GM13976 (cell line): ENCODE measurements at regions not wholly inside any gene's neighbourhood (a gene's known extent, or its start where the extent isn't known, plus 50 kb on each side); places are given as distances from the start of the nearest gene placed in this dataset.
"Not testable (repeated sequence)": the region's sequence is repeated elsewhere in the genome, so short reads cannot be mapped to it uniquely, and the experiment has no call there.

Source experiments
- DNase-seq: peaks from one replicate; pipeline ENCODE4 v3.0.0; 2012; ENCODE audit warnings: low spot score
- in situ Hi-C: fragments of 300-500 bp; cut with MboI; formaldehyde crosslinking; loops from one replicate; pipeline ENCODE4 v1.12.0; 2022; ENCODE audit warnings: low sequenced_read_pairs, mixed read lengths, inconsistent platforms; ENCODE audit not compliant: unreplicated experiment
- TF ChIP-seq, protein P1 (sequence below): IDR thresholded peaks from 2 replicates; pipeline ENCODE4 v1.5.1; 2012; ENCODE audit warnings: borderline replicate concordance, mild to moderate bottlenecking; ENCODE audit not compliant: insufficient read depth; ENCODE audit errors: extremely low read depth, missing control alignments, control extremely low read depth

- TF ChIP-seq, protein P1, sequence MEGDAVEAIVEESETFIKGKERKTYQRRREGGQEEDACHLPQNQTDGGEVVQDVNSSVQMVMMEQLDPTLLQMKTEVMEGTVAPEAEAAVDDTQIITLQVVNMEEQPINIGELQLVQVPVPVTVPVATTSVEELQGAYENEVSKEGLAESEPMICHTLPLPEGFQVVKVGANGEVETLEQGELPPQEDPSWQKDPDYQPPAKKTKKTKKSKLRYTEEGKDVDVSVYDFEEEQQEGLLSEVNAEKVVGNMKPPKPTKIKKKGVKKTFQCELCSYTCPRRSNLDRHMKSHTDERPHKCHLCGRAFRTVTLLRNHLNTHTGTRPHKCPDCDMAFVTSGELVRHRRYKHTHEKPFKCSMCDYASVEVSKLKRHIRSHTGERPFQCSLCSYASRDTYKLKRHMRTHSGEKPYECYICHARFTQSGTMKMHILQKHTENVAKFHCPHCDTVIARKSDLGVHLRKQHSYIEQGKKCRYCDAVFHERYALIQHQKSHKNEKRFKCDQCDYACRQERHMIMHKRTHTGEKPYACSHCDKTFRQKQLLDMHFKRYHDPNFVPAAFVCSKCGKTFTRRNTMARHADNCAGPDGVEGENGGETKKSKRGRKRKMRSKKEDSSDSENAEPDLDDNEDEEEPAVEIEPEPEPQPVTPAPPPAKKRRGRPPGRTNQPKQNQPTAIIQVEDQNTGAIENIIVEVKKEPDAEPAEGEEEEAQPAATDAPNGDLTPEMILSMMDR, result no peak
- in situ Hi-C loops, result no loop called here
- DNase-seq, result no peak
These were observed 59.1 kb downstream of the KCNA5 start for GRCh38 chr12:5102806-5103205.

DNA sequence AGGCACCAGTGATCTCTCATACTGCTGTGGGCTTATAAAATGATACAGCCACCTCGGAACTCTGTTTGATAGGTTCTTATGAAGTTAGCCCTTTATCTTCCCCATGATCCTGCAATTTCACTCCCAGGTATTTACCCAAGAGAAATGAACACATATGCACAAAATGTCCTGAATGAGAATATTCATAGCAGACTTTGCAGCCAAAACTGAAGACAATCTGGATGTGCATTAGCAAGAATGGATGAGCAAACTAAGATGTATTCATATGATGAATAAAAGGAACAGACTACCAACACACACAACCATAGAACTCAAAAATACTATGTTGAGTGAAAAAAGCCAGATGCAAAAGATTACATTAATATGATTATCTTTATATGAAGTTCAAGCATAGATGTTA lies 66.7 kb downstream of the KCNA5 start:
- TF ChIP-seq, protein P1, result no peak
- in situ Hi-C loops, result no loop called here

DNA sequence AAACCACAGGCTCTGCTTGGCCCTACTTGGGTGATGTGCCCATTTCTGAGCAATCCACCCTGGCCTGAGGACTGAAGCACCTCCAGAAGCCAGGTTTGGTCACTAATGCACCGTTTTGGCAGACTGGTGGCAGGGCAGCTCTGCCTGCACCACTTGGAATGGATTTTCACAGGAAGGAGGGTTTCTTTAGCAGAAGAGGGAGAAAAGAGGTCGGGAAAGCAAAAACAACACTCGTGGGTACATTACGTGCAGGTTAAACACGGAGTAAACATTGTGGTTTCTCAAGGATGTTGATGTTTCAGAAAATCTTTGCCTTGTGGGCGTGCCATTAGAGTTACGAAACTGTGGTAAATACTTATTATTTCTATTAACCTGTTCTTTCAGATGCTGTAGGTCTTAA lies 70.8 kb downstream of the KCNA5 start:
- DNase-seq, result no peak
- in situ Hi-C loops, result no loop called here
- TF ChIP-seq, protein P1, result no peak

More for the DNA sequence above, 66.7 kb downstream of the KCNA5 start:
- DNase-seq, result no peak

DNA sequence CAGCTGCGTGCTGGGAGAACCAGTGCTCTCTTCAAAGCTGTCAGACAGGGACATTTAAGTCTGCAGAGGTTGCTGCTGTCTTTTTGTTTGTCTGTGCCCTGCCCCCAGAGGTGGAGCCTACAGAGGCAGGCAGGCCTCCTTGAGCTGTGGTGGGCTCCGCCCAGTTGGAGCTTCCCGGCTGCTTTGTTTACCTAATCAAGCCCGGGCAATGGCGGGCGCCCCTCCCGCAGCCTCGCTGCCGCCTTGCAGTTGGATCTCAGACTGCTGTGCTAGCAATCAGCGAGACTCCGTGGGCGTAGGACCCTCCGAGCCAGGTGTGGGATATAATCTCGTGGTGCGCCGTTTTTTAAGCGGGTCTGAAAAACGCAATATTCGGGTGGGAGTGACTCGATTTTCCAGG lies 78.1 kb downstream of the KCNA5 start:
- DNase-seq, in situ Hi-C loops: not testable (repeated sequence)

DNA sequence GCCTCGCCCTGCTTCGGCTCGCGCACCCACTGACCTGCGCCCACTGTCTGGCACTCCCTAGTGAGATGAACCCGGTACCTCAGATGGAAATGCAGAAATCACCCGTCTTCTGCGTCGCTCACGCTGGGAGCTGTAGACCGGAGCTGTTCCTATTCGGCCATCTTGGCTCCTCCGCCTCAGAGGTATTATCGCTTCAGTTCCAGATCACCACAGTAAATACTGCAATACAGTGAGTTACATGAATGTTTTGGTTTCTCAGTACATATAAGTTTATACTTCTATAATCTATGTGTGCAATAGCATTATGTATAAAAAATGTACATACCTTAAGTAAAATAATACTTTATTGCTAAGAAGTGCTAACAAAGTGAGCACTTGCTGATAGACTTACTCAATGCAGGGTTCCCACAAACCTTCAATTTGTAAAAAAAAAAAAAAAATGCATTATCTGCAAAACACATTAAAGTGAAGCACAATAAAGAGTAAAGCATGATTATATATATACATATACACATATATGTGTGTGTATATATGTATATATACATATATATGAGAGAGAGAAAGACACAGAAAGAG lies 78.7 kb downstream of the KCNA5 start:
- DNase-seq, in situ Hi-C loops: not testable (repeated sequence)

DNA sequence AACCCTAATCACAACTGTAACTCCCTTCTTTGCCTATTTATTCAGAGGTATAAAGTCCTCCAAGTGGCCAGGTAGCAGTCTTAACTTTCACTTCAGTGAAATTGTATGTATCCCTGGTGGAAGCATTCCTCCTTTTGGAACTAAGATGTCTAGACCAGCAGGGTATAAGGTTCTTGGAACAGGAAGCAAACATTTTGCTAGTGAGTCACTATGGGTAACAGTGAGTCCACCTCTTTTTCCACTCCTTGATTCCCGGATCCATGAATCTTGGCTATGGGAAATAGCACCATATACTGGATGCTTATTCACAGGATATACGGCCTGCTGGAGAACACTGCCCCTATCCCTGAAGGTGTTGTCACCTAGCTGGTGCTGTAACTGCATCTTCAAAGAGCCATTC lies 80.2 kb downstream of the KCNA5 start:
- TF ChIP-seq, protein P1, result no peak
- no peak for DNase-seq
- in situ Hi-C loops, result no loop called here

DNA sequence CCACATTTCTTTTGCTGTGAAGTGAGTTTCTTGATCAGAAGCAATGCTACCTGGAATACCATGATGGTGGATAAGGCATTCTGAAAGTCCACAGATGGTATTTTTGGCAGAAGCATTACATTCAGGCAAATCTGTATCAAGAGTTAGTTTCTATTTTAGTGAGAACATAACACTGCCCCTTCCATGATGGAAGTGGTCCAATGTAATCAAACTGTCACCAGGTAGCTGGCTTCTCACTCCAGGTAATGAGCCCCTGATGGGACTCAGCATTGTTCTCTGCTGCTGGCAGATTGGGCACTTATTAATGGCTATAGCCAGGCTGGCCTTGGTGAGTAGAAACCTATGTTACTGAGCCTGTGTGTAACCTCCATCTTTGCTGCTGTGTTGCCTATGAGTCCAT lies 80.7 kb downstream of the KCNA5 start:
- TF ChIP-seq, protein P1, result no peak
- DNase-seq, result no peak
- in situ Hi-C loops, result no loop called here
